Bronchial epithelial cell (primary cell): ENCODE measurements at regions not wholly inside any gene's neighbourhood (a gene's known extent, or its start where the extent isn't known, plus 50 kb on each side); places are given as distances from the start of the nearest gene placed in this dataset.
"Not testable (repeated sequence)": the region's sequence is repeated elsewhere in the genome, so short reads cannot be mapped to it uniquely, and the experiment has no call there.

Experiments
- DNase-seq: peaks from one replicate; pipeline ENCODE4 v3.0.0-alpha.2; 2010; ENCODE audit warnings: low read depth
- FAIRE-seq: peaks from 2 replicates; lab custom pipeline; 2011; peaks lifted over from hg19 to GRCh38; lab: Jason Lieb, UNC
- H3K27me3 ChIP-seq: 2 replicates; pipeline ENCODE4 v1.5.1; 2011; ENCODE audit warnings: low read length; ENCODE audit not compliant: control insufficient read depth, insufficient read depth
- H3K36me3 ChIP-seq: 2 replicates; pipeline ENCODE4 v1.5.1; 2011; ENCODE audit warnings: low read length; ENCODE audit not compliant: control insufficient read depth, insufficient read depth
- H3K4me3 ChIP-seq: 2 replicates; pipeline ENCODE4 v1.5.1; 2011; ENCODE audit warnings: mild to moderate bottlenecking, low read depth, low read length, control low read depth
- TF ChIP-seq, protein P1 (sequence below): IDR thresholded peaks from 2 replicates; pipeline ENCODE4 v1.5.1; 2011; ENCODE audit warnings: mild to moderate bottlenecking, moderate library complexity, low read length, control low read depth, inconsistent platforms; ENCODE audit not compliant: insufficient read depth, severe bottlenecking

DNA sequence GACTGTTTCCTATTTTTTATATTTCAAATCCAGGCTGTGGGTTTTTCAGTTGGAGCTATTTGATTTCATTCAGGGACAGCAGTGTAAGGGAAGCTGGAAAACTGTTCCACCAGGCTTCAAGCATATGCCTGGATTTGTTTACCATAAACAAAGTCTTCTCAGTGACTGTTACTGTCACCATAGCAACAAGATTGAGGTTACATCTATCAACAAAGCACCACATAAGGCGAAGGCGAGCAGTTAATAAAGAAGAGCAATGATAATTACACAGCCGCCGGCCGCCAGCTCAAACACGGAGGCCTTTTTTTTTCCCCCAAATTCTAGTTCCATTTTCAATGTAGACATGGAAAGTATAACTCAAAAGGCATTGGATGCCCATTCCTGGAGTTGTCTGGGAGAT is 553.7 kb upstream of the SYT4 start:
- Histone ChIP-seq H3K36me3 (no peaks in the 10 kb centered on the region), H3K4me3 (no peak overlapping the region), H3K27me3 (no peaks in the 10 kb centered on the region)
- TF ChIP-seq, protein P1, sequence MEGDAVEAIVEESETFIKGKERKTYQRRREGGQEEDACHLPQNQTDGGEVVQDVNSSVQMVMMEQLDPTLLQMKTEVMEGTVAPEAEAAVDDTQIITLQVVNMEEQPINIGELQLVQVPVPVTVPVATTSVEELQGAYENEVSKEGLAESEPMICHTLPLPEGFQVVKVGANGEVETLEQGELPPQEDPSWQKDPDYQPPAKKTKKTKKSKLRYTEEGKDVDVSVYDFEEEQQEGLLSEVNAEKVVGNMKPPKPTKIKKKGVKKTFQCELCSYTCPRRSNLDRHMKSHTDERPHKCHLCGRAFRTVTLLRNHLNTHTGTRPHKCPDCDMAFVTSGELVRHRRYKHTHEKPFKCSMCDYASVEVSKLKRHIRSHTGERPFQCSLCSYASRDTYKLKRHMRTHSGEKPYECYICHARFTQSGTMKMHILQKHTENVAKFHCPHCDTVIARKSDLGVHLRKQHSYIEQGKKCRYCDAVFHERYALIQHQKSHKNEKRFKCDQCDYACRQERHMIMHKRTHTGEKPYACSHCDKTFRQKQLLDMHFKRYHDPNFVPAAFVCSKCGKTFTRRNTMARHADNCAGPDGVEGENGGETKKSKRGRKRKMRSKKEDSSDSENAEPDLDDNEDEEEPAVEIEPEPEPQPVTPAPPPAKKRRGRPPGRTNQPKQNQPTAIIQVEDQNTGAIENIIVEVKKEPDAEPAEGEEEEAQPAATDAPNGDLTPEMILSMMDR = no peak
- FAIRE-seq (no peak), DNase-seq (no peak)

DNA sequence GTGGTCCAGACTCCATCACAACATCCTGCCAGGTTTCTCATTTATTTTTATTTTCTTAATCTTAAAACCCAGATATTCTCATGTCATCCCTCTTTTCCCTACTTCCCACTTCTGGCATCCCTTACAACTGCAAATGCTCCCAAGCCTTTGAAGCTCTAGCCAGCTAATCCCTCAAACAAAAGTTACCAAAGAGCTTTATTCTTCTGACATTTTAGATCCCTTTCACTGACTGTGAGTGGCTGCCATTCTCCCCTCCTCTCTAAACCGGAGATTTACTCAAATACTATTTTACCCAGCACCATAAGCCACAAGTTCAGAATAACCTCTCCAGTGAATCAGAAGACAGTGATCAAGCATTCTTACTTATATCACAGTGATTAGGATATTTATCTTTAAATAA is 569.0 kb upstream of the SYT4 start:
- H3K4me3 ChIP-seq = no peak overlapping the region
- no peak for FAIRE-seq
- TF ChIP-seq, protein P1 = no peak
- no peak for DNase-seq
- no peaks in the 10 kb centered on the region for H3K27me3 ChIP-seq
- H3K36me3 ChIP-seq = no peaks in the 10 kb centered on the region

DNA sequence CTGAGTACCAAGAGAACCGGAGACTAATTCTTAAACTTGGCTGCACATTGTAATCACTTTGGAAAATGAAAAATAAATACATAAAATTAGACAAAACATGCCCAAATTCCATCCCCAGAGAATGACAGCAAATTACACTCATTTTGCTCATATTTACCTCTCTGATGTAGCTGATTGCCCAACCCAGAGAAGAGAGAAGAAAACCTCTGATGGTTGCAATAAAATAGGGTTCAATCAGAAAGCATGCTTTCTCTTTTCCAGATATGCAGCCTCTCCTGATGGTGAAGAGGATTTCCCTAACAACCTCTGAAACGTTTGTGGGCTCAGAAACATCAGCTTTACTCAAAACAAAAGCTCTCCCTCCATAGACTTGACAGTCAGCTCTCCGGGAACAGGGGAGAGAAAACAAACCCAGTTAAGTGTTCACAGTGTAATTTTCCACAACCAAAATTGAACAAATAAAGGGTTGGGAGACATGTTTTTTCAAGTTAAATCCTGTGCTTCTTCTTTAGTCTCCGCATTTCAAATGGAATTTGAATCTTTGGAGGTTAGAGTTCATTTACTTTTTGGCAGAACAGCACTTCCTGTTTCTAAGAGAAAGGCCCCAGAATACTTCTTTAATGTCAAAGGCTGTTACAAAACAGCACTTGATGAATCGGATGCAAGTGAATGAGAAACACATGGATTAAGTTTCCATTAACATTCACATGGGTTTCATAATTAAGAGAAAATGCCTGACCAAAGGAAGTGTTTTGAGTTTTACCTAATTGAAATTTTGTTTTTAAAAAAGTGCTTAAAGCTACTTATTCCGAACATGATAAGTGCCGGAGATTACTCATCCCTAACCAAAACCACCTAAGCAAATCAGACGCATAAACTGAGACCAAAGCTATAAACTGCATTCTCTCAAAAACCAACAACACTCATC is 570.1 kb upstream of the SYT4 start:
- Histone ChIP-seq H3K27me3 (no peaks in the 10 kb centered on the region), H3K4me3 (no peak overlapping the region), H3K36me3 (no peaks in the 10 kb centered on the region)
- FAIRE-seq (no peak), DNase-seq (peak; percentile 42)
- TF ChIP-seq, protein P1 = no peak

DNA sequence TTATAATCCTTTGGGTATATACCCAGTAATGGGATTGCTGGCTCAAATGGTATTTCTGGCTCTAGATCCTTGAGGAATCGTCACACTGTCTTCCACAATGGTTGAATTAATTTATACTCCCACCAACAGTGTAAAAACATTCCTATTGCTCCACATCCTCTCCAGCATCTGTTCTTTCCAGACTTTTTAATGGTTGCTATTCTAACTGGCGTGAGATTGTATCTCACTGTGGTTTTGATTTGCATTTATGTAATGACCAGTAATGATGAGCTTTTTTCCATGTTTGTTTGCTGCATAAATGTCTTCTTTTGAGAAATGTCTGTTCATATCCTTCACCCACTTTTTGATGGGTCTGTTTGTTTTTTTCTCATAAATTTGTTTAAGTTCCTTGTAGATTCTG is 572.5 kb upstream of the SYT4 start:
- H3K36me3 ChIP-seq, DNase-seq, H3K4me3 ChIP-seq, FAIRE-seq, H3K27me3 ChIP-seq: not testable (repeated sequence)

- Histone ChIP-seq H3K36me3 (no peaks in the 10 kb centered on the region), H3K4me3 (no peak overlapping the region), H3K27me3 (no peaks in the 10 kb centered on the region)
- DNase-seq = no peak
- TF ChIP-seq, protein P1 = no peak
- FAIRE-seq = no peak
Observed at GRCh38 chr18:43855376-43855775, 578.1 kb upstream of the SYT4 start.

GRCh38 chr18:43863180-43863579 is 585.9 kb upstream of the SYT4 start:
- TF ChIP-seq, protein P1 = no peak
- Histone ChIP-seq H3K4me3 (no peak overlapping the region), H3K27me3 (no peaks in the 10 kb centered on the region), H3K36me3 (no peaks in the 10 kb centered on the region)
- no peak for DNase-seq
- FAIRE-seq = no peak
